Naive thymus-derived CD8-positive, alpha-beta T cell (primary cell): ENCODE measurements at regions not wholly inside any gene's neighbourhood (a gene's known extent, or its start where the extent isn't known, plus 50 kb on each side); places are given as distances from the start of the nearest gene placed in this dataset.
"Not testable (repeated sequence)": the region's sequence is repeated elsewhere in the genome, so short reads cannot be mapped to it uniquely, and the experiment has no call there.

Experiments used
- ATAC-seq, 2 donors: fragments of 150-1000 bp; cut with Tn5 transposase in 1 of 2; sonication (Bioruptor Pico), chemical (Tn5 transposase) in 1 of 2; 1 replicate in 1 of 2; 2 replicates in 1 of 2; pipeline ENCODE4 v1.10.0; 2021; ENCODE audit warnings: mild to moderate bottlenecking in 2 of 2, moderate library complexity in 2 of 2
- POLR2A ChIA-PET: fragments of 350-600 bp; sonication (Branson Sonifier 250); formaldehyde crosslinking; loops from one replicate; lab custom pipeline; 2021; ENCODE audit warnings: antibody characterized with exemption; lab: Charles Lee
- DNase-seq, 10 donors: peaks; one replicate each; pipeline versions ENCODE4 v3.0.0 to v3.0.0-alpha.2; 2020 to 2022
- H3K27ac Mint-ChIP-seq, 10 donors: one replicate each; pipeline ENCODE4 v1.8.0; 2020 to 2022; ENCODE audit warnings: mild to moderate bottlenecking in 10 of 10, mixed read lengths in 10 of 10, moderate library complexity in 4 of 10, inconsistent platforms in 1 of 10
- H3K27me3 Mint-ChIP-seq, 5 donors: one replicate each; pipeline ENCODE4 v1.8.0; 2021 to 2022; ENCODE audit warnings: mixed read lengths in 5 of 5
- H3K36me3 Mint-ChIP-seq, 3 donors: one replicate each; pipeline ENCODE4 v1.8.0; 2020 to 2022; ENCODE audit warnings: mixed read lengths in 3 of 3, mild to moderate bottlenecking in 2 of 3, inconsistent platforms in 1 of 3
- H3K4me1 Mint-ChIP-seq, 4 donors: one replicate each; pipeline ENCODE4 v1.8.0; 2021 to 2022; ENCODE audit warnings: mixed read lengths in 4 of 4
- H3K4me3 Mint-ChIP-seq, 10 donors: one replicate each; pipeline ENCODE4 v1.8.0; 2020 to 2022; ENCODE audit warnings: mild to moderate bottlenecking in 10 of 10, mixed read lengths in 10 of 10, moderate library complexity in 6 of 10, inconsistent platforms in 1 of 10
- H3K9me3 Mint-ChIP-seq, 9 donors: one replicate each; pipeline ENCODE4 v1.8.0; 2020 to 2022; ENCODE audit warnings: mixed read lengths in 9 of 9, mild to moderate bottlenecking in 3 of 9, inconsistent platforms in 1 of 9, moderate library complexity in 1 of 9

GRCh38 chr4:56156141-56156540 is 207.4 kb downstream of the CEP135 start:
- POLR2A ChIA-PET = no interaction called here
- Mint-ChIP-seq H3K4me3 (no peak overlapping the region), H3K9me3 (peaks cover 0 to 2% (median 0%) of the 10 kb centered on the region in 9 donors)

GRCh38 chr4:56155432-56155831 is 206.7 kb downstream of the CEP135 start:
- POLR2A ChIA-PET = no interaction called here
- Mint-ChIP-seq H3K4me1 (peaks cover 0 to 2% (median 0%) of the 10 kb centered on the region in 4 donors), H3K9me3 (peaks cover 0 to 2% (median 0%) of the 10 kb centered on the region in 9 donors), H3K4me3 (no peak overlapping the region), H3K36me3 (no peaks in the 10 kb centered on the region), H3K27me3 (peaks cover 0 to 12% (median 7%) of the 10 kb centered on the region in 5 donors), H3K27ac (no peak overlapping the region)
- no peak for ATAC-seq
- DNase-seq = no peak

More at GRCh38 chr4:56156141-56156540, 207.4 kb downstream of the CEP135 start:
- ATAC-seq (no peak), DNase-seq (no peak)
- Mint-ChIP-seq H3K36me3 (no peaks in the 10 kb centered on the region), H3K4me1 (peaks cover 0 to 2% (median 0%) of the 10 kb centered on the region in 4 donors), H3K27me3 (peaks cover 0 to 12% (median 7%) of the 10 kb centered on the region in 5 donors), H3K27ac (no peak overlapping the region)

GRCh38 chr4:56149591-56149990 is 200.8 kb downstream of the CEP135 start:
- DNase-seq (no peak), ATAC-seq (no peak)
- H3K4me1 Mint-ChIP-seq = no peaks in the 10 kb centered on the region
- H3K9me3 Mint-ChIP-seq = peaks cover 0 to 2% (median 0%) of the 10 kb centered on the region in 9 donors
- POLR2A ChIA-PET = no interaction called here
- peaks cover 1 to 14% (median 7%) of the 10 kb centered on the region in 5 donors for H3K27me3 Mint-ChIP-seq
- H3K36me3 Mint-ChIP-seq = no peaks in the 10 kb centered on the region
- no peak overlapping the region for H3K27ac Mint-ChIP-seq
- H3K4me3 Mint-ChIP-seq = no peak overlapping the region

DNA sequence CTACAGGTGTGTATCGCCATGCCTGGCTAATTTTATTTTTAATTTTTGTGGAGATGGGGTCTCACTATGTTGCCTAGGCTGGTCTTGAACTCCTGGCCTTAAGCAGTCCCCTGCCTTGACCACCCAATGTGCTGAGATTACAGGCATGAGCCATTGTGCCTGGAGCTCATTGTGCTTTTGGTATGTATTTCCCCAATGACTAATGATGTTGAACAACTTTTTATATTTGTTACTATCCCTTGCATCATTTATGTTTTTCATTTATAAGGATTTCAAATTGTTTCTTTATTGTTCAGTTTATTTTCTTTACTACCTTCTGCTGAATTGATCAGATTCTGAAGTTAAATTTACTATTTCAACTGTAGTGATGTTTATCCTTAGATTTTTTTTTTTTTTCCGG is 199.7 kb downstream of the CEP135 start:
- Mint-ChIP-seq H3K9me3 (peaks cover 0 to 2% (median 0%) of the 10 kb centered on the region in 9 donors), H3K4me3 (no peak overlapping the region), H3K4me1 (no peaks in the 10 kb centered on the region), H3K36me3 (no peaks in the 10 kb centered on the region), H3K27me3 (peaks cover 5 to 14% (median 10%) of the 10 kb centered on the region in 5 donors), H3K27ac (no peak overlapping the region)
- no peak for ATAC-seq
- DNase-seq = no peak
- POLR2A ChIA-PET = no interaction called here

DNA sequence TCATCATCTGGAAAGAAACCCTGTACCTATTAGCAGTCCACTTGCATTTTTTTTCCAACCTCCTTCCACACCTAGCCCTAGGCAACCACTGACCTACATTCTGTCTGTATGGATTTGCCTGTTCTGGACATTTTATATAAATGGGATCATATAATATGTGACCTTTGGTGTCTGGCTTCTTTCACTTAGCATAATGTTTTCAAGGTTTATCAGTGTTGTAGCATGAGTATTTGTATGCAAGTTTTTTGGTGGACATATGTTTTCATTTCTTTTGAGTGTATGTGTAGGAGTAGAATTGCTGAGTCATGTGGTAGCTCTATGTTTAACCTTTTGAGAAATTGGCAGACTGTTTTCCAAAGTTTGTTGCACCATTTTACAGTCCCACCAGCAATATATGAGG is 198.6 kb downstream of the CEP135 start:
- DNase-seq = no peak
- Mint-ChIP-seq H3K9me3 (no peaks in the 10 kb centered on the region), H3K27ac (no peak overlapping the region), H3K27me3 (peaks cover 4 to 12% (median 7%) of the 10 kb centered on the region in 5 donors), H3K36me3 (no peaks in the 10 kb centered on the region), H3K4me3 (no peak overlapping the region), H3K4me1 (no peaks in the 10 kb centered on the region)
- ATAC-seq = no peak
- POLR2A ChIA-PET = no interaction called here

DNA sequence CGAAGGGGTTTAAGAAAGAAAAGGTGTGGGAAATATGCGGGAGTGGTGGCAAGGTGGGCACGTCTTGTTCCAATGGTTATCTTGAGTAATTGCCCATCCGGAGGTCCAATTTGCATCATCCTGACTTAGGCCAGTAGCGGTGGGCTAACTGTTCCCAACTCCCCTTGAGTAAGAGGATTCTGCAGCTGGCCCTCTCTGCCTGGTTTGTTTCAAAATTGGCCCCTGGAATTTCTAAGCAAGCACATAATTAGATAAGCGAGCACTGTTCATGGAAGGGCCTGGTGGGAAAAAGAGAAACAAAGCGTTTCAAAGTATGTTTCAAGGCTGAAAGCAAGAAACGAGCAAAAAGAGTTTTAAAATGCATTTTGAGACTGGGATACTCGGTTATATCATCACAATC is 198.2 kb downstream of the CEP135 start:
- Mint-ChIP-seq H3K36me3 (no peaks in the 10 kb centered on the region), H3K27ac (no peak overlapping the region), H3K9me3 (no peaks in the 10 kb centered on the region), H3K4me3 (no peak overlapping the region), H3K27me3 (peaks cover 4 to 12% (median 7%) of the 10 kb centered on the region in 5 donors), H3K4me1 (no peaks in the 10 kb centered on the region)
- ATAC-seq = no peak
- POLR2A ChIA-PET = no interaction called here
- DNase-seq = no peak

- no peaks in the 10 kb centered on the region for H3K36me3 Mint-ChIP-seq
- no peak overlapping the region for H3K4me3 Mint-ChIP-seq
- H3K27me3 Mint-ChIP-seq = peaks cover 3 to 15% (median 6%) of the 10 kb centered on the region in 5 donors
- DNase-seq (no peak), ATAC-seq (no peak)
- no peaks in the 10 kb centered on the region for H3K4me1 Mint-ChIP-seq
- POLR2A ChIA-PET = no interaction called here
- H3K27ac Mint-ChIP-seq = no peak overlapping the region
- no peaks in the 10 kb centered on the region for H3K9me3 Mint-ChIP-seq
Measured at GRCh38 chr4:56142088-56142487, 193.3 kb downstream of the CEP135 start.

DNA sequence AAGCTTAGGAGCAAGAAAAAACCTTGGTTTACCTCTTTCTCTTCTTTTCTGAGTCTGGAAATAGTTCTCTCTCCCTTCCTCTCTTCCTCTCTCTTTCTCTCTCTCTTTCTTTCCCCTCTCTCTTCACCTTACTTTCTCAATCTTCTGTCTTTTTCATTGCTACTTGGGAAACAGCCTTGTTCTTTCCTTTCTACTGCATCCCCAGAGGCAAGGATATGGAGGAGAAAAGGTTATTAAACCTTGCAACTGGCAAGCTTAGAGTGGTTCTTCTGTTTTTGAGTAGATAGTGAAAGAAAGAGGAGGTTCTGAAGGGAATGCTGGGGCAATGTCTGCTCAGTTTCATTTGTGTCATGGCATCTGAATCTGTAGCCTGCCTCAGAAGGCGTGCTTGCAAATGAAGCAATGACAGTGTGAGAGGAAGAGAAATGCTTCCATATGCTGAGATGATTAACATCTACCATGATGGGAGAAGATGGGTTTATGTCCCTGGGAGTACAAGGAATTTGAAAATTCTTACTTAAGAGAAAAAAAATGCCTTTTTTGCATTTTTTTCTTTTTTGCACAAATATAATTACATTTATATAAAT is 190.6 kb downstream of the CEP135 start:
- Mint-ChIP-seq H3K27me3 (peaks cover 3 to 10% (median 6%) of the 10 kb centered on the region in 5 donors), H3K36me3 (no peaks in the 10 kb centered on the region), H3K9me3 (no peaks in the 10 kb centered on the region), H3K4me1 (no peaks in the 10 kb centered on the region), H3K27ac (peak overlapping the region in 1 of 10 donors; percentile 2), H3K4me3 (no peak overlapping the region)
- POLR2A ChIA-PET = no interaction called here
- DNase-seq (no peak), ATAC-seq (no peak)

GRCh38 chr4:56134834-56135233 is 186.1 kb downstream of the CEP135 start:
- DNase-seq, POLR2A ChIA-PET, H3K27me3 Mint-ChIP-seq, ATAC-seq, H3K27ac Mint-ChIP-seq, H3K36me3 Mint-ChIP-seq, H3K4me3 Mint-ChIP-seq, H3K9me3 Mint-ChIP-seq, H3K4me1 Mint-ChIP-seq: not testable (repeated sequence)

- H3K4me3 Mint-ChIP-seq = no peak overlapping the region
- no peak for ATAC-seq
- no peaks in the 10 kb centered on the region for H3K4me1 Mint-ChIP-seq
- H3K36me3 Mint-ChIP-seq = no peaks in the 10 kb centered on the region
- no peaks in the 10 kb centered on the region for H3K9me3 Mint-ChIP-seq
- H3K27me3 Mint-ChIP-seq = no peaks in the 10 kb centered on the region
- POLR2A ChIA-PET = no interaction called here
- no peak for DNase-seq
- H3K27ac Mint-ChIP-seq = no peak overlapping the region
Measured at GRCh38 chr4:56134266-56134665, 185.5 kb downstream of the CEP135 start.

DNA sequence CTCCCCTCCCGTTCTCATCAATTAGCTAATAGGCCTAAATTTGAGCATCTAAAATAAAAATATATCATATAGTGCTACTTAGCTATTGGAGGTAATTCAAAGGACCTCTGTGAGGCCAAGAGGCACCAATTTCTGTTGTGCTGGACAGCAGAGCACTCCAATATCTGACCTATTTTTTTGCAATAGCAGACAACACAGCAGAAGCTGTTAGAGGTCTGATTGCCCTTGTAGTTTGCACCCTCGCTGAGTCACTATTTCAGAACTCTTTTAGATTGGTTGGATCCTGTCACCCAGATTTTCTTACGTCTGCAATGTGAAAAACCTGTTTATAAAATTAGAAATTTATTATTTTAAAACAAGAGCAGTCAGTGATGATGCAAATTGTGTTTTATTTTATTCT is 184.1 kb downstream of the CEP135 start:
- ATAC-seq (no peak), DNase-seq (no peak)
- H3K4me1 Mint-ChIP-seq = no peaks in the 10 kb centered on the region
- H3K27ac Mint-ChIP-seq = no peak overlapping the region
- H3K36me3 Mint-ChIP-seq = no peaks in the 10 kb centered on the region
- H3K9me3 Mint-ChIP-seq = no peaks in the 10 kb centered on the region
- H3K4me3 Mint-ChIP-seq = no peak overlapping the region
- POLR2A ChIA-PET = no interaction called here
- peaks cover 0 to 2% (median 1%) of the 10 kb centered on the region in 5 donors for H3K27me3 Mint-ChIP-seq

DNA sequence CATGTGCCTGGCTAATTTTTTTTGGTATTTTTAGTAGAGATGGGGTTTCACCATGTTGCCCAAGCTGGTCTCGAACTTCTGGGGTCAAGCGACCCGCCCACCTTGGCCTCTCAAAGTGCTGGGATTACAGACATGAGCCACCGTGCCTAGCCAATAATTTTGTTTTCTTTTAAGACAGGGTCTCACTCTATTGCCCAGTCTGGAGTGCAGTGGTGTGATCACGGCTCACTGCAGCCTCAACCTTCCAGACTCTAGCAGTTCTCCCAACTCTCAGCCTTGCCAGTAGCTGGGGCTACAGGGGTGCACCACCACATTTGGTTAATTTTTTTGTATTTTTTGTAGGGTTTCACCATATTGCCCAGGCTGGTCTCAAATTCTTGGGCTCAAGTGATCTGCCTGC is 183.4 kb downstream of the CEP135 start:
- H3K27me3 Mint-ChIP-seq, H3K36me3 Mint-ChIP-seq, DNase-seq, H3K4me3 Mint-ChIP-seq, ATAC-seq, H3K9me3 Mint-ChIP-seq, H3K4me1 Mint-ChIP-seq, POLR2A ChIA-PET, H3K27ac Mint-ChIP-seq: not testable (repeated sequence)

GRCh38 chr4:56130606-56131155 is 181.9 kb downstream of the CEP135 start:
- Mint-ChIP-seq H3K9me3 (no peaks in the 10 kb centered on the region), H3K4me3 (no peak overlapping the region), H3K4me1 (no peaks in the 10 kb centered on the region), H3K27ac (no peak overlapping the region), H3K36me3 (no peaks in the 10 kb centered on the region), H3K27me3 (peaks cover 0 to 11% (median 8%) of the 10 kb centered on the region in 5 donors)
- POLR2A ChIA-PET = no interaction called here
- ATAC-seq = no peak
- DNase-seq = no peak

DNA sequence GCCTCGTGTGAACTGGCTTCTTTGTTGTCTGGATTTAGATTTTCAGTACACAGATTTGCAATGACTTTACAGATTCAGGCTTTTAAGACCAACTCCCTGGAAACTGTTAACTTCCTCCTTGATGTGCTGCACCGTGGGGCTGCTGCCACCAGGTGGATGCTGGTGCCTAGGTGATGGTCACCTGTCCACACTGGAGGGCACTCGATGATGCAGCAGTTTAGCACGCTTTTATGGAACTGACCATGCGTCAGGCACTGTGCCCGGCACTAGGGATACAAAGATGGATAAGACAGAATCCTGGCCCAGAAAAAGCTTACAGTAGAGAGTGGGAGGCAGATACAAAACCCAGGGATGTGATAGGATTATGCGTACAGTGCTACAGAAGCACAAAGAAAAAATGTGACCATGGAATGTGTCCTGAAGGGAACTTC is 180.7 kb downstream of the CEP135 start:
- POLR2A ChIA-PET = no interaction called here
- H3K36me3 Mint-ChIP-seq = no peaks in the 10 kb centered on the region
- no peaks in the 10 kb centered on the region for H3K4me1 Mint-ChIP-seq
- peaks cover 0 to 11% (median 8%) of the 10 kb centered on the region in 5 donors for H3K27me3 Mint-ChIP-seq
- no peak overlapping the region for H3K4me3 Mint-ChIP-seq
- ATAC-seq = no peak
- H3K9me3 Mint-ChIP-seq = no peaks in the 10 kb centered on the region
- no peak for DNase-seq
- H3K27ac Mint-ChIP-seq = no peak overlapping the region
